Muscle of leg (tissue), 3 donors: ENCODE measurements at regions not wholly inside any gene's neighbourhood (a gene's known extent, or its start where the extent isn't known, plus 50 kb on each side); places are given as distances from the start of the nearest gene placed in this dataset.

Source experiments
- DNase-seq: peaks from one replicate; pipeline ENCODE4 v3.0.0; 2013
- H3K27ac ChIP-seq: one replicate; pipeline ENCODE4 v1.5.1; 2013; ENCODE audit warnings: mild to moderate bottlenecking, low read length, control low read depth
- H3K27me3 ChIP-seq: one replicate; pipeline ENCODE4 v1.6.1; 2013; ENCODE audit warnings: low read length; ENCODE audit not compliant: control insufficient read depth, insufficient read depth
- H3K36me3 ChIP-seq: one replicate; pipeline ENCODE4 v1.6.1; 2013; ENCODE audit warnings: low read length; ENCODE audit not compliant: control insufficient read depth, insufficient read depth
- H3K4me1 ChIP-seq: one replicate; pipeline ENCODE4 v1.6.1; 2013; ENCODE audit warnings: low read length; ENCODE audit not compliant: control insufficient read depth, insufficient read depth
- H3K4me3 ChIP-seq: one replicate; pipeline ENCODE4 v1.5.1; 2013; ENCODE audit warnings: low read length, control low read depth
- H3K9me3 ChIP-seq: replicated peaks from 2 replicates; pipeline ENCODE4 v1.6.1; 2013; ENCODE audit warnings: low read depth, low read length; ENCODE audit not compliant: control insufficient read depth
- WGBS: methylation state at CpG from one replicate; pipeline ENCODE4 v1.1.5; 2013; ENCODE audit warnings: missing lambda C conversion rate; ENCODE audit not compliant: insufficient coverage; 5-methylcytosine and 5-hydroxymethylcytosine counted together

GRCh38 chr3:150174179-150174578 is 203.5 kb upstream of the PFN2 start:
- Histone ChIP-seq H3K9me3 (no peaks in the 10 kb centered on the region), H3K4me3 (no peak overlapping the region), H3K36me3 (no peaks in the 10 kb centered on the region), H3K27me3 (no peaks in the 10 kb centered on the region), H3K27ac (no peak overlapping the region), H3K4me1 (peaks cover 11% of the 10 kb centered on the region)
- WGBS, result 83% methylated on average over 1 of the region's 1 CpG
- no peak for DNase-seq

- Histone ChIP-seq H3K4me3 (no peak overlapping the region), H3K36me3 (no peaks in the 10 kb centered on the region), H3K4me1 (peaks cover 11% of the 10 kb centered on the region), H3K27me3 (no peaks in the 10 kb centered on the region), H3K27ac (no peak overlapping the region), H3K9me3 (no peaks in the 10 kb centered on the region)
- DNase-seq, result no peak
- WGBS, result 50% methylated on average over 1 of the region's 2 CpGs
Observed at GRCh38 chr3:150172356-150172755, 201.7 kb upstream of the PFN2 start.

- 88% methylated on average over 3 of the region's 6 CpGs for WGBS
- H3K4me3 ChIP-seq, result no peak overlapping the region
- no peaks in the 10 kb centered on the region for H3K36me3 ChIP-seq
- no peaks in the 10 kb centered on the region for H3K27me3 ChIP-seq
- H3K4me1 ChIP-seq, result peaks cover 11% of the 10 kb centered on the region
- no peaks in the 10 kb centered on the region for H3K9me3 ChIP-seq
- H3K27ac ChIP-seq, result no peak overlapping the region
- peak; percentile 84 for DNase-seq
Observed at GRCh38 chr3:150170852-150171520, 200.3 kb upstream of the PFN2 start.

- 0% methylated on average over 1 of the region's 5 CpGs for WGBS
- Histone ChIP-seq H3K4me1 (peaks cover 11% of the 10 kb centered on the region), H3K27me3 (no peaks in the 10 kb centered on the region), H3K9me3 (no peaks in the 10 kb centered on the region), H3K27ac (no peak overlapping the region), H3K36me3 (no peaks in the 10 kb centered on the region), H3K4me3 (no peak overlapping the region)
- DNase-seq, result peak; percentile 22
Observed at GRCh38 chr3:150169330-150169940, 198.7 kb upstream of the PFN2 start.

DNA sequence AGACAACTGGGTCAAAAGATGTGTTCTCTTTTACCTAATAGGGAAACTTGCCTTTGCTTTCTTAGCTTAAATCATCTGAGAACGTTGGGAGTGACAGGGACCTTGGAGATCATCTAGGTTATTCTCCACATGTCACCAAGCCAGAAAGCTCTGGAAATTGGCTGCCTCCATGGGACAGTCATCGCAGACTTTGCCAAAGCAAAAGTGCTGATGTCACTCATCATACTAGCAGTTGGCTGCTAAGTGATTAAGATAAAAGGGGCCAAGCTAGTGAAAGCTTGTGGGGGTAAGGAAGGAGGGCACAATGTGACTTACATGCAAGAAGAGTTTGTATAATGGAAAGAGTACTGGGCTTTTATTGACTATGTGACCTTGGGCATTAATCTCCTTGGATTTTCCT is 198.0 kb upstream of the PFN2 start:
- H3K27ac ChIP-seq, result no peak overlapping the region
- H3K36me3 ChIP-seq, result no peaks in the 10 kb centered on the region
- no peak overlapping the region for H3K4me3 ChIP-seq
- peaks cover 11% of the 10 kb centered on the region for H3K4me1 ChIP-seq
- H3K9me3 ChIP-seq, result no peaks in the 10 kb centered on the region
- no peaks in the 10 kb centered on the region for H3K27me3 ChIP-seq
- DNase-seq, result peak; percentile 75
- no CpG with 5 or more reads among the region's 2 CpGs for WGBS

GRCh38 chr3:150165396-150166094 is 194.8 kb upstream of the PFN2 start:
- no peak for DNase-seq
- H3K36me3 ChIP-seq, result no peaks in the 10 kb centered on the region
- no peaks in the 10 kb centered on the region for H3K4me1 ChIP-seq

DNA sequence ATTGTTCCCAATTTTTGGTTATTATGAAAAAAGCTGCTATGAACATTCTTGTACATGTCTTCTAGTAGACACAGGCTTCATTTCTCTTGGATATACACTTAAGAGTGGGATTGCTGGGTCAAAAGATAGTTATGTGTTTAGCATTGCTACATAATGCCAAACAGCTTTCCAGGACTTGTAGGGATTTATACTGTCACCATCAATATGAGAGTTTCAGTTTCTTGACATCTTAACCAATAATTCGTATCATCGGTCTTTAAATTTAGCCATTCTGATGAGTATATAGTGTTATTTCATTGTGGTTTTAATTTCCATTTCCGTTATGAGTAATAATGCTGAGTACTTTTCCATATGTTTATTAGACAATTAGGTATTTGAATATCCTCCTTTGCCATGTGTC is 190.3 kb upstream of the PFN2 start:
- no peaks in the 10 kb centered on the region for H3K27me3 ChIP-seq
- no peak for DNase-seq
- H3K4me1 ChIP-seq, result peaks cover 7% of the 10 kb centered on the region
- no peaks in the 10 kb centered on the region for H3K9me3 ChIP-seq
- no peak overlapping the region for H3K4me3 ChIP-seq
- WGBS, result no CpG with 5 or more reads among the region's 3 CpGs
- H3K27ac ChIP-seq, result no peak overlapping the region
- no peaks in the 10 kb centered on the region for H3K36me3 ChIP-seq

More at GRCh38 chr3:150165396-150166094, 194.8 kb upstream of the PFN2 start:
- no peak overlapping the region for H3K27ac ChIP-seq
- no peaks in the 10 kb centered on the region for H3K9me3 ChIP-seq
- H3K4me3 ChIP-seq, result no peak overlapping the region
- H3K27me3 ChIP-seq, result no peaks in the 10 kb centered on the region

DNA sequence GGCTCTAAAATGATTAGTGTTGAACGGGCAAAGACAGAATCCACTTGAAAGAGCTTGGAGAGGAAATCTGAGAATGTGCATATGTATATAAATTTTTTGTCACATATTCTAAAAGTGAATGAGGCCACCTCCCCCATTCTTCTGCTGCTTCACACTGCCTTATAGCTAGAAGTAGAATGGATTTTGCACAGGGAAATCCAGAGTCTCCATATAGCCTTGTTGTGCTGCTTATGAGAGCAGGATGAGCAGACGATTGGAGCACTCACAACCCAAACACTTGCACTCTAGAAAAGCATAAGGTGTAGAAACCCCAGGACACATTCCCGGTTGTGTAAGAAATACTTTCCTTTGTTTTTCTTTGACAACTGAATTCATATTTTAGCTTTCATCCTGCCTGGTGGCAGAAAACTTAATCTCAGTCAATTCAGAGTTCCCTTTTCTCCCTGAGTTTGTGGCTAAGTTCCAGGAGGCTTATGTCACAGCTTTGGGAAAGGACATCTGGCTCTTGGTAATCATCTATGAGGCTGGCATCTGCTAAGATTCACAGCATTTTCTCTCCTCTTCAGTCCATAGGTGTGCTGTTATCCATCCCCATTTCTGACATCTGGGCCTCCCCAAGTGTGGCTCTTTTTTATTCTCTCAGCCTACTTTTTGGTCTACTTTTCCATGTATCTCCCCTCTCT is 188.4 kb upstream of the PFN2 start:
- WGBS, result no CpG with 5 or more reads among the region's 3 CpGs
- DNase-seq, result peak; percentile 72
- H3K36me3 ChIP-seq, result no peaks in the 10 kb centered on the region
- no peaks in the 10 kb centered on the region for H3K9me3 ChIP-seq
- no peak overlapping the region for H3K27ac ChIP-seq
- H3K4me1 ChIP-seq, result peaks cover 7% of the 10 kb centered on the region
- no peak overlapping the region for H3K4me3 ChIP-seq
- H3K27me3 ChIP-seq, result no peaks in the 10 kb centered on the region

DNA sequence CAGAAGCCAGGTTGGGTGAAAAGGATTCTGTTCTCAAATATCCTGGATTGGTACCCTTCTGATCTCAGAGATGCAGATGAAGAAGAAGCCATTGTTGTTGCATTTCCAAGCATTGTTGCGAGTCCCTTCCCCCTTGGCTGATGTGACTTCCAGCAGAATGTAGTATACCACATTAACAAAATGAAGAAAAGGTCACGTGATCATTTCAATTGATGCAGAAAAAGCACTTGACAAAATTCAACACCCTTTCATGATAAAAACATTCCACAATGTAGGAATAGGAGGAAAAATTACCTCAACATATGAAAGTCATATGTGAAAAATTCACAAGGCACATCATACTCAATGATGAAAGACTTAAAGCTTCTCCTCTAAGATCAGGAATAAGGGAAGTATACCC is 181.9 kb upstream of the PFN2 start:
- Histone ChIP-seq H3K27ac (no peak overlapping the region), H3K4me3 (no peak overlapping the region), H3K4me1 (peaks cover 5% of the 10 kb centered on the region), H3K36me3 (no peaks in the 10 kb centered on the region), H3K27me3 (no peaks in the 10 kb centered on the region), H3K9me3 (no peaks in the 10 kb centered on the region)
- no peak for DNase-seq
- WGBS, result no CpG with 5 or more reads among the region's 2 CpGs

GRCh38 chr3:150150633-150151032 is 179.9 kb upstream of the PFN2 start:
- Histone ChIP-seq H3K36me3 (no peaks in the 10 kb centered on the region), H3K27me3 (no peaks in the 10 kb centered on the region), H3K27ac (no peak overlapping the region), H3K4me3 (no peak overlapping the region), H3K9me3 (no peaks in the 10 kb centered on the region), H3K4me1 (peaks cover 14% of the 10 kb centered on the region)
- WGBS, result 65% methylated on average over 2 of the region's 5 CpGs
- no peak for DNase-seq
